ENCODE measurements at regions not wholly inside any gene's neighbourhood (a gene's known extent, or its start where the extent isn't known, plus 50 kb on each side); places are given as distances from the start of the nearest gene placed in this dataset.

DNA sequence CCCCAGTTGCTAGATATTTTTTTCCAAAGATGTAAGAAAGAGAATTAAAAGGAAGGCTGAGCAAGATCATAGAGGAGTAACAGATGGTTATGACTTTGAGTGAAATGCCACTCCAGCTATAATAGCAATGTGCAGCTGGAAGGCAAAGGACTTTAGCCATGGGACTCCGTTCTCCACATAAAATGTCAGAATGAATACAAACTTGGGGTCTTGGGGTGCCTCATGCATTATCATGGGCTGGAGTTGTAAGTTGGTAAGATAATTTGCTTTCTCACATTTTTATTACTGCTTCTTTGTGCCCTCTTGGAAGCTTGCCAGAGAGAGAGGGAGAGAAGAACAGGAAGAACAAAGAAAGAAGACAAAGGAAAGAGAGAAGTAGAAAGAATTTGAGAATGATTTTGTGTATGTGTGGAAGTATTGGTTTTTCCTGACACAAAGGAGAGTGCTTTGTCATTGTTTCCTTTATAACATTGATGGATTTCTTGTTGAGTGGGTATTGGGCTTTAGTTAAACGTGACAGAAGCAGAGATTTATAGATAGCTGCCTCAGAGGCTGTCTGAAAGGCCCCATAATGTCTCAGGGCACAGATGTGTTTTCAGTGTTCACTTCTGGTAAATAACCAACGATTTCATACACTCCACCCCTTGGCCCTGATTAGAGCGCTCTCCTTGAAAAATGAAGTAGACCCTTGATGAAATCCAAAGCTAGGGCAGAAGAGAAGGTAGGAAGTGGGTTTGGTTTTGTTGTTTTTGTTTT is 715.3 kb downstream of the NR2F2 start:
- TF ChIP-seq FOXM1 (IDR thresholded peaks at IDR 0.05; ENCODE audit: borderline replicate concordance): no peak
- TF ChIP-seq BHLHE40 (IDR thresholded peaks at IDR 0.05; ENCODE audit: borderline replicate concordance): no peak
- TF ChIP-seq SP1 (IDR thresholded peaks at IDR 0.05): no peak
- no peak for TF ChIP-seq FOXA1 (IDR thresholded peaks at IDR 0.05)
- no peak for TF ChIP-seq L3MBTL2 (conservative IDR thresholded peaks at IDR 0.05)
- TF ChIP-seq, protein P1, sequence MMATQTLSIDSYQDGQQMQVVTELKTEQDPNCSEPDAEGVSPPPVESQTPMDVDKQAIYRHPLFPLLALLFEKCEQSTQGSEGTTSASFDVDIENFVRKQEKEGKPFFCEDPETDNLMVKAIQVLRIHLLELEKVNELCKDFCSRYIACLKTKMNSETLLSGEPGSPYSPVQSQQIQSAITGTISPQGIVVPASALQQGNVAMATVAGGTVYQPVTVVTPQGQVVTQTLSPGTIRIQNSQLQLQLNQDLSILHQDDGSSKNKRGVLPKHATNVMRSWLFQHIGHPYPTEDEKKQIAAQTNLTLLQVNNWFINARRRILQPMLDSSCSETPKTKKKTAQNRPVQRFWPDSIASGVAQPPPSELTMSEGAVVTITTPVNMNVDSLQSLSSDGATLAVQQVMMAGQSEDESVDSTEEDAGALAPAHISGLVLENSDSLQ (IDR thresholded peaks at IDR 0.05): no peak
- TF ChIP-seq TARDBP (IDR thresholded peaks at IDR 0.05): no peak
- TF ChIP-seq NFRKB (IDR thresholded peaks at IDR 0.05): no peak
- TF ChIP-seq CTBP1 (IDR thresholded peaks at IDR 0.05; ENCODE audit: borderline replicate concordance): no peak

Data from HEK293T (cell line).